GM18951 (cell line): ENCODE measurements at regions not wholly inside any gene's neighbourhood (a gene's known extent, or its start where the extent isn't known, plus 50 kb on each side); places are given as distances from the start of the nearest gene placed in this dataset.
"Not testable (repeated sequence)": the region's sequence is repeated elsewhere in the genome, so short reads cannot be mapped to it uniquely, and the experiment has no call there.

ENCODE experiments used
- POLR2A ChIP-seq: IDR thresholded peaks from 4 replicates; pipeline ENCODE4 v1.6.1; 2011; ENCODE audit warnings: mild to moderate bottlenecking; ENCODE audit not compliant: insufficient read length, insufficient read depth; ENCODE audit errors: extremely low read depth
- in situ Hi-C: fragments of 300-500 bp; cut with MboI; formaldehyde crosslinking; loops from one replicate; pipeline ENCODE4 v1.12.0; 2022; ENCODE audit warnings: low sequenced_read_pairs, mixed read lengths, inconsistent platforms; ENCODE audit not compliant: unreplicated experiment

GRCh38 chr1:222000131-222000530 lies 258.2 kb upstream of the DUSP10 start:
- in situ Hi-C loops, result no loop called here
- TF ChIP-seq POLR2A, result no peak

GRCh38 chr1:221998781-221999180 lies 256.9 kb upstream of the DUSP10 start:
- in situ Hi-C loops, result no loop called here

GRCh38 chr1:221998186-221998612 lies 256.3 kb upstream of the DUSP10 start:
- in situ Hi-C loops, result no loop called here
- no peak for TF ChIP-seq POLR2A

More at GRCh38 chr1:221998781-221999180, 256.9 kb upstream of the DUSP10 start:
- no peak for TF ChIP-seq POLR2A

DNA sequence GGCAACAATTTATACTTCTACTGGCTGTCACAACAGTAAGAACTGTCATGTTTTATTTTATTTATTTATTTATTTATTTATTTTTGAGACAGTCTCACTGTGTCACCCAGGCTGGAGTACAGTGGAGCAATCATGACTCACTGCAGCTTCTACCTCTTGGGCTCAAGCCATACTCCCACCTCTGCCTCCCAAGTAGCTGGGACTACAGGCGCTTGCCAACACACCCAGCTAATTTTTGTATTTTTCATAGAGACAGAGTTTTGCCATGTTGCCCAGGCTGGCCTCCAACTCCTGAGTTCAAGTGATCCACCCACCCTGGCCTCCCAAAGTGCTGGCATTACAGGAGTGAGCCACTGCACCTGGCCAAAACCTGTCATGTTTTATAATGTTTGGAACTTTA lies 255.1 kb upstream of the DUSP10 start:
- in situ Hi-C loops, result not testable (repeated sequence)

DNA sequence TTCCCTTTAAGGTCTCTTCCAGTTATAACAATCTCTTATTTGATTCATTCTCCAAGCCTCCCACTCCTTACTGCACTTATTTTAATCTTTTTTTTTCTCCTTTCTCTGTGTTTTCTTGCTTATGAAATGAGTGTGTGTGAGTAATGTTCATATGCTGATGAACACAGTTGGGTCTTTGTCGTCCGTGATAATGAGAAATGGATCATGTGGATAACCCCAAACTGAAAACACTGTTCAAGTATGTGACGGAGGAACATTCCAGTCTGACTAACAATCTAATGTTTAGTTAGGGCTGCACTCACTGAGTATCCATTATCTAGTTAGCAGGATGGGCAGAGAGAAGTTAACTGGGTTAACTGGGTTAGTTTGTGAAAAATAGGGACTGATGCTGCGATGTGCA lies 253.1 kb upstream of the DUSP10 start:
- TF ChIP-seq POLR2A, result no peak
- in situ Hi-C loops, result no loop called here

- no peak for TF ChIP-seq POLR2A
- in situ Hi-C loops, result no loop called here
These were observed 252.4 kb upstream of the DUSP10 start for GRCh38 chr1:221994274-221994698.

GRCh38 chr1:221993444-221993948 lies 251.6 kb upstream of the DUSP10 start:
- in situ Hi-C loops, result no loop called here
- TF ChIP-seq POLR2A, result no peak

- in situ Hi-C loops, result no loop called here
- no peak for TF ChIP-seq POLR2A
These were observed 250.5 kb upstream of the DUSP10 start for GRCh38 chr1:221992427-221992826.

- in situ Hi-C loops, result no loop called here
These were observed 249.3 kb upstream of the DUSP10 start for GRCh38 chr1:221991221-221991620.

DNA sequence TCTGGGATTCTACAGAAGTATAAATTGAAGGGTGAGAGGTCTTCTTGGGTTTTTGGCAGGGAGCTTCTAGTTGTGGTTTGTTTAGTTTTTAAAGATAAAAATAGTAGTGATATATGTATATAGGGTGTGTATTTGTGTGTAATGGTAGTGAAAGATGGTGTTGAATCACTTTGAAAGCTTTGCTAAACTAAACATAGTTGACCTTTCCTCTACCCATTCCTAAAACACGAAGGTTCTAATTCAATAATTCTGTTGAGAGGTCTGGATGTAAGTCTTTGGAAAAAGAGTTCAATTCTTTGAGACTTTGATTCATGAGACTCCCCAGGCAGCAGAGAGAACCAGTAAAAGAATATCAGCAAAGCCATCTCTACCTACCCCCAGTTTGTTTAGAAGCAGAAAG lies 247.9 kb upstream of the DUSP10 start:
- in situ Hi-C loops, result no loop called here
- no peak for TF ChIP-seq POLR2A

More at GRCh38 chr1:221991221-221991620, 249.3 kb upstream of the DUSP10 start:
- TF ChIP-seq POLR2A, result no peak

- no peak for TF ChIP-seq POLR2A
- in situ Hi-C loops, result no loop called here
These were observed 246.9 kb upstream of the DUSP10 start for GRCh38 chr1:221988829-221989228.

DNA sequence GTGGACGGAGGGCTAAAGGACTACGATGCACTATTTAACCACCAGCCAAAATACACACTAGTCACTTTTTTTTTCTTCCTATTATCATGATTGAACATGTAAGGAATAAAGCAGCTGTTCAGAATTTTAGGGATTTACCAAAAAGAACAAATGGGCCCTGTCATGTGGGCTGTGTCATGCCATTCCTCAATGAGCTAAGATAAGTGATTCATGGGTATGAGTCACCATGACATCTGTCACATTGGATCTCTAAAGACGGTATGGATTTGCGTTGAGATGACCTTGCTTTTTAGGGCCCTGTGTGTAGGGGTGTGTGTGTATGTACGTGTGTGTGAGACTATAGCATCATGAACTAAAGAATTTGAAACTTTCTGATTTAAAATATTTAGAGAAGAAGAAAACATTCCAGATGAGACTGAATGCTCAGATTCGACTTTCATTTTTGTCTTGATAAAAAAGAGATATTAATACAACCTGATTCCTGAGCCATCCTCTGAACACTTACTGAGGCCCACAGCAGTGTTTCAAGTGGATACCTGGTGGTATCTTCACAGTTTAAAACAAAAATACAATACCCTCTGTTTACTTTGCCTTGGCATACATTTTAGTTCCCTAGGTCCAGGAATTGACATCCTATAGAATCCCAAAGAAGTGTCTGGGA lies 246.1 kb upstream of the DUSP10 start:
- TF ChIP-seq POLR2A, result no peak
- in situ Hi-C loops, result no loop called here

GRCh38 chr1:221983444-221983843 lies 241.6 kb upstream of the DUSP10 start:
- in situ Hi-C loops, result no loop called here
- no peak for TF ChIP-seq POLR2A

DNA sequence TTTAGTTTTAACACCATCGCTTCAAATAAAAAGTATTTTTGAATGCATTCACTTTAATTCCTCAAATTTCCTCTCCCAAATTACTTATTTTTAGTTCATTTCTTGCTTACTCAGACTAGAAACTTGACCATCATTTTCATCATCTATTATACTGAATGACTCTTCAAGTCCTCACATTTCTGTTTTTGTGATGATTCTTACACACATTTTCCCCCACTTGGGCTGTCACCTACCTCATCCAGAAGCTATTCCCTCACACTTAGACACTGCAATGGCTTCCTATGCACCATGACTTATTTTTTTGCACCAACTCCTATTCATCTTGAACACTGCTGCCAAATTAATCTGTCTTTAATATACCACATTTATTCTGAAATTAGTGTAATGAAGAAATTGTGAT lies 239.6 kb upstream of the DUSP10 start:
- TF ChIP-seq POLR2A, result no peak
- in situ Hi-C loops, result no loop called here

DNA sequence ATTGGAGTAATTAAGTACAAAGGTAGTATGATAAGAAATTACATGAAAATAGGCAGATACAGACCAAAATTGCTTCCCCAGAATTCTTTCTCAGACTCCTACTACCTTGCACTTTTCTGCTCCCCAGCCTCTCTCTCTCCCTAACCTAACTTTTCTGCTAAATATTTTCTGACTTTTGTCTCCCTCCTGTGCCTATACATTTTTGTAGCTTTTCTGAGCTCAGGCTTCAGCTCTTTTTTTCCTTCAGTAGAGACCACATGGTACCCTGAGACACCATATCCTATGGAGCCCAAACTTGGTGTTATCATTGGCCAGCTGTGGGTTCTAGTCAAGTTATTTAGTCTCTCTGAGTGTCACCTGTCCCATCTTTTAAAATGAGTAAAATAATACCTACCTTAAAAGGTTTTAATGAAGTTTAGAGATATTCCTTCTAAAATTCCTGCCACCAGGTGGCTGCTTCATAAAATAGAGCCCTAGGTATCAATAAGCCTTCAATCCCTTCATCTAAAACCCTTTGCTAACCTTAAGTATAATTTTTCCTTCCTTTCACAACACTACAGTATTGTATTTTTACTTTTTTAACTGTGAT lies 237.6 kb upstream of the DUSP10 start:
- no peak for TF ChIP-seq POLR2A
- in situ Hi-C loops, result no loop called here

DNA sequence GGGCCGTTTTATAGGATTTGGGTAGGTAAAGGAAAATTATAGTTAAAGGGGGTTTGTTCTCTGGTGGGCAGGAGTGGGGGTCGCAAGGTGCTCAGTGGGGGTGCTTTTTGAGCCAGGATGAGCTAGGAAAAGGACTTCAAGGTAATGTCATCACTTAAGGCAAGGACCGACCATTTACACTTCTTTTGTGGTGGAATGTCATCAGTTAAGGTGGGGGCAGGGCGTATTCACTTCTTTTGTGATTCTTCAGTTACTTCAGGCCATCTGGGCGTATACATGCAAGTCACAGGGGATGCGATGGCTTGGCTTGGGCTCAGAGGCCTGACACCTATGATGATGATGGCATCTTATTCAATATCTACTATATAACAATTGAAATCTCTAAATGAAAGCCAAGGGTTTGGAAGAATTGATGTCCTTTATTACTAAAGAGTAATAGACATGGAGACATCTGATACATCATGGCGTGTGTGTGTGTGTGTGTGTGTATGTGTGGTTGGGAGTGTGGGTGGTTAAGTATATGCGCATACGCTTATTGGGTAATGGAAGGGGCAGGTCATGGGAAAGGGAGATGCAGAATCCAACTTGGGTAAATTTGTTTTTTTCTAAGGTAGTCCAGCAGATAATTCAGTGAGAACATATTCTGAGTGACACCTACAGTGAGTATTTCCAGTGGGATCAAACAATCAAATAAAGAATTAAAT lies 236.9 kb upstream of the DUSP10 start:
- in situ Hi-C loops, result not testable (repeated sequence)

DNA sequence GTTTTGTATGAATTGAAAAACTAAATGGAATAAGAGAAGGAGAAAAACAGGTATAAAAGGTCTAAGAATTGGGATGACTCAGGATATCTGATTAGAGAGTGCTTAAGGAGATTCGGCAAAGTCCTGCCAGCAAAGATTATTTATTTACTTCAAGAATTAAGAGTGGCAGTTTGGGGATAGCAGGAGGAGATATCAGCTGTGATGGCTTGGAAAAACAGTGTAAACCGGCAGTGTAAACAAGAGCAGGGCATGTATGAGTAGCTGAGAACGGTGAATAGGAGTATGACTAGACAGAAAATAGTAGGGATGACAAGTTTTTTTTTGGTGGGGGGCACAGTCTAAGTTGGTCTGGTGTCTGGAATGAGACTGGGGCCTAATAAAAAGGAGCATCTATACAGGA lies 231.9 kb upstream of the DUSP10 start:
- in situ Hi-C loops, result not testable (repeated sequence)
